ENCODE measurements at regions not wholly inside any gene's neighbourhood (a gene's known extent, or its start where the extent isn't known, plus 50 kb on each side); places are given as distances from the start of the nearest gene placed in this dataset.

DNA sequence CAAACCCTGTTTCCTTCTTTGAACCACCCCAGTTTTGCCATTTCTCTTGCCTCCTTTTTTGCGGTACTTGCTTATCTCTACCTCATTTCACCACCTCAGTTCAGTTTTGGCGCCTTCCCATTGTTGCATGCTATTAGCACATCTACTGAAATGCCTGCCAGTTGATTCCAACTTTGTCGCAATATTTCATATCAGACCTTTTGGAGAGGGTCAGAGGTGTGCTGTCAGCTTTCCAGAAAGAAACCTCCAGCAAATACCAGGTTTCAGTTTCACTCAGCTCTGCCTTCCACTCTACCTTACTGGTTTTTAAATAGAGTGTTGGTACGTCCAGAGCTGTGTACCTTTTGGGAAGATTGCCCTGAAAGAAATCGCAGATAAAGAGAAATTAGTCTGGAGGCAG lies 91.9 kb upstream of the CPEB2 start:
- Histone ChIP-seq H3K27me3 (no peaks in the 10 kb centered on the region), H3K9me3 (no peaks in the 10 kb centered on the region), H3K27ac (no peak overlapping the region), H3K4me1 (no peaks in the 10 kb centered on the region), H3K36me3 (no peaks in the 10 kb centered on the region), H3K4me3 (no peak overlapping the region)
- DNase-seq, result no peak
- TF ChIP-seq, protein P1, sequence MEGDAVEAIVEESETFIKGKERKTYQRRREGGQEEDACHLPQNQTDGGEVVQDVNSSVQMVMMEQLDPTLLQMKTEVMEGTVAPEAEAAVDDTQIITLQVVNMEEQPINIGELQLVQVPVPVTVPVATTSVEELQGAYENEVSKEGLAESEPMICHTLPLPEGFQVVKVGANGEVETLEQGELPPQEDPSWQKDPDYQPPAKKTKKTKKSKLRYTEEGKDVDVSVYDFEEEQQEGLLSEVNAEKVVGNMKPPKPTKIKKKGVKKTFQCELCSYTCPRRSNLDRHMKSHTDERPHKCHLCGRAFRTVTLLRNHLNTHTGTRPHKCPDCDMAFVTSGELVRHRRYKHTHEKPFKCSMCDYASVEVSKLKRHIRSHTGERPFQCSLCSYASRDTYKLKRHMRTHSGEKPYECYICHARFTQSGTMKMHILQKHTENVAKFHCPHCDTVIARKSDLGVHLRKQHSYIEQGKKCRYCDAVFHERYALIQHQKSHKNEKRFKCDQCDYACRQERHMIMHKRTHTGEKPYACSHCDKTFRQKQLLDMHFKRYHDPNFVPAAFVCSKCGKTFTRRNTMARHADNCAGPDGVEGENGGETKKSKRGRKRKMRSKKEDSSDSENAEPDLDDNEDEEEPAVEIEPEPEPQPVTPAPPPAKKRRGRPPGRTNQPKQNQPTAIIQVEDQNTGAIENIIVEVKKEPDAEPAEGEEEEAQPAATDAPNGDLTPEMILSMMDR (IDR thresholded peaks at IDR 0.05), result no peak
- intact Hi-C loops (cut with DNase I; ENCODE audit: low total_unique reads), result no loop called here

DNA sequence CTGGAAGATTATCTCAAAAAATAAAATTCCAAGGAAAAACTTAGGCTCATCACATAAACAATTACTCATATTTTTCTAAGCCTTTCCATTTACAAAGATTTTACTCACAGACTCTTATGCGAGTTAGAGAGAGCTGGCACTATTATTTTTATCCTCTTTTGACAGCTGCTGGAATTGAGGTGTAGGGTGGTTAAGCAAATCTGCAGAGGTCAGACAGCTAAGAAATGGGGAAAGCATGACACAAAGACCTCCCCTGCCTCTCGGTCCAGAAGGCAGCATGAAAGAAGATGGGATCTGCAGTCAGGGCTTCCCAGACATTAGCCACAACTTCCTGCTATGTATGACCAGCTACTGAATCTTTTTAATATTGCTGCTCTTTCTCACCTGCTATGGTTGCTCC lies 89.9 kb upstream of the CPEB2 start:
- Histone ChIP-seq H3K4me3 (no peak overlapping the region), H3K9me3 (no peaks in the 10 kb centered on the region), H3K4me1 (peaks cover 0 to 7% (median 3%) of the 10 kb centered on the region in 4 donors), H3K27ac (no peak overlapping the region), H3K27me3 (no peaks in the 10 kb centered on the region), H3K36me3 (no peaks in the 10 kb centered on the region)
- TF ChIP-seq, protein P1 (IDR thresholded peaks at IDR 0.05), result no peak
- no peak for DNase-seq
- intact Hi-C loops (cut with DNase I; ENCODE audit: low total_unique reads), result no loop called here

DNA sequence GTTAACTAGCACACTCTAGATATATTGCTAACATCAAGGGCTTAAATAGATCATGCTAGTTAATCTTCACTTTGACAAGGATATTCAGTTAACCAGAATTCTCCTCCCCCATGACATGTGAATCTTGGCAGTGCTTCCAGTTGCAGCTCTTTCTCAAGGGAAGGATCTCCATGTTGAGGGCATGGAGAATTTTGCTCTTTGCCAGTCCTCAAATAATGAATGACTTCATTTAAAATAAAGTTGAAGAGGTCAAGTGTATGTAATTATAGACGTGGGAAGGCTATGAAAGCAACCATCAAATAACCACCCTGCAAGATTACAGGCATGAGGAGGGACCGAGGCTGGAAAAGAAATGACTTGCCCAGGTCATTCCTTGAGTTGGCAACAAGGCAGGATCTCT lies 87.3 kb upstream of the CPEB2 start:
- Histone ChIP-seq H3K4me3 (no peak overlapping the region), H3K4me1 (peaks cover 0 to 7% (median 3%) of the 10 kb centered on the region in 4 donors), H3K36me3 (no peaks in the 10 kb centered on the region), H3K27ac (no peak overlapping the region), H3K9me3 (no peaks in the 10 kb centered on the region), H3K27me3 (no peaks in the 10 kb centered on the region)
- TF ChIP-seq, protein P1 (IDR thresholded peaks at IDR 0.05), result no peak
- no peak for DNase-seq
- intact Hi-C loops (cut with DNase I; ENCODE audit: low total_unique reads), result loop anchor here (5.0 kb wide), 1 partner anchor 78 kb away; no protein-coding TSS in a partner anchor

DNA sequence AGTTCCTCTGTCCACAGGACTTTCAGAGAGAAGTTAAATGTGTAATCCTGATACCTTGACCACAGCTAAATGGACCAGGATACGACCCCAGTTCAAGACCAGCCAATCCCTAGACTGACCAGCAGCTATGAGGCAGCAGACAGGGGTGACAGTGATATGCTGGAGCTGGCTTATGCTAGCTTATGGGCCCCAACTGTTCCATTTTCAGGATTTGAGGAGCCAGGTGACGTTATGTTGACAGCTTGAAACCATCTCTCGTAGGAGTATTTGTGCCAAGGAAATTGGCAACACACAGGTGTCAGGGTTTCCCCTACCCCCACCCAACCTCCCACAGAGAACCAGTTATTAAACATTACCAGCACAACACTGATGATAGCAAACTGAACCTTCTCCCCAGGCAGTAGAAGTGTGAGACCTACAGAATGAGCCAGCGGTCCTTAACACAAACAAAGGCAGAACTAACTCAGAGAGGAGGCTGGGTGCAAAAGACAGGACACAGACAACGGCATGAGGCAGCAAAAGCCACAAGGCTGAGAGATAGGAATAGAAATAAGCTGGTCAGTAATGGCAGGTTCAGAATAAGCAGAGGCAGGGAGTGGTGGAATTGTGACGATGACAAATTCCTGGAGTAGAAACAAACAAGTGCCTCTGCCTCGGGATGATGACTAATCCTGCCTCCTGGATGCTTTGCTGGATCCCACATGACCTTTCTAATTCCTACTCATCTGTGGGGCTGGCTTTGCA lies 85.6 kb upstream of the CPEB2 start:
- H3K27me3 ChIP-seq, result no peaks in the 10 kb centered on the region
- no peak for DNase-seq
- no peak overlapping the region for H3K4me3 ChIP-seq
- no peaks in the 10 kb centered on the region for H3K36me3 ChIP-seq
- TF ChIP-seq, protein P1 (IDR thresholded peaks at IDR 0.05), result no peak
- no peak overlapping the region for H3K27ac ChIP-seq
- intact Hi-C loops (cut with DNase I; ENCODE audit: low total_unique reads), result loop anchor here (5.0 kb wide), 1 partner anchor 79 kb away; no protein-coding TSS in a partner anchor
- H3K4me1 ChIP-seq, result peaks cover 0 to 7% (median 3%) of the 10 kb centered on the region in 4 donors
- H3K9me3 ChIP-seq, result no peaks in the 10 kb centered on the region

DNA sequence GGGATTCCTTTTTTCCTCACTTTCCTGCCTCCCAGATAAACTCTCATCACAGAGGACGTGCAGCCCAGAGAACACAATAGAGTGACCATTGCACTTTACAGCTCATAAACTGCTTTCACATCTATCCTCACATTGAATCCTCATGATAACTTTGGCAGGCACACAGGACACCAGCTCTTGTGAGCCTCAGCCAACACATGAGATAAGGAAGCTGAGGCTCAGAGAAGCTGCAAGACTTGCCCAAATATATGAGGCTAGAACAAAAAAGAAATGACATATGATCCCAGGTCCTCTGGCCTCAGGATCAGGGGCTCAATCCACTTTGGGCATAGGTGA lies 85.0 kb upstream of the CPEB2 start:
- Histone ChIP-seq H3K27ac (no peak overlapping the region), H3K4me3 (no peak overlapping the region), H3K27me3 (no peaks in the 10 kb centered on the region), H3K36me3 (no peaks in the 10 kb centered on the region), H3K4me1 (peaks cover 0 to 7% (median 3%) of the 10 kb centered on the region in 4 donors), H3K9me3 (no peaks in the 10 kb centered on the region)
- TF ChIP-seq, protein P1 (IDR thresholded peaks at IDR 0.05), result no peak
- intact Hi-C loops (cut with DNase I; ENCODE audit: low total_unique reads), result loop anchor here (5.0 kb wide), 1 partner anchor 80 kb away; no protein-coding TSS in a partner anchor
- no peak for DNase-seq

Measured in tibial artery (tissue), 4 donors.